Loucy (cell line): ENCODE measurements at regions not wholly inside any gene's neighbourhood (a gene's known extent, or its start where the extent isn't known, plus 50 kb on each side); places are given as distances from the start of the nearest gene placed in this dataset.

Experiments
- H2AFZ ChIP-seq: fragments of 200-600 bp; sonication (generic); 2 replicates; pipeline ENCODE4 v1.6.0; 2016; ENCODE audit warnings: antibody characterized with exemption, mild to moderate bottlenecking, low read length, moderate library complexity
- H3F3A ChIP-seq: fragments of 200-600 bp; 2 replicates; pipeline ENCODE4 v1.6.0; 2016; ENCODE audit warnings: antibody characterized with exemption, low read depth, mild to moderate bottlenecking
- H3K27me3 ChIP-seq: fragments of 200-600 bp; sonication (generic); 2 replicates; pipeline ENCODE4 v1.6.1; 2014; ENCODE audit warnings: low read length, mild to moderate bottlenecking; ENCODE audit not compliant: insufficient read depth, poor library complexity, severe bottlenecking
- H3K36me3 ChIP-seq: fragments of 200-600 bp; sonication (generic); 2 replicates; pipeline ENCODE4 v1.6.1; 2016; ENCODE audit warnings: low read length; ENCODE audit not compliant: insufficient read depth
- H3K4me1 ChIP-seq: fragments of 200-600 bp; sonication (generic); 2 replicates; pipeline ENCODE4 v1.5.1; 2014; ENCODE audit warnings: low read length, mild to moderate bottlenecking; ENCODE audit not compliant: insufficient read depth, poor library complexity, severe bottlenecking
- H3K4me2 ChIP-seq: fragments of 200-600 bp; sonication (generic); 2 replicates; pipeline ENCODE4 v1.6.0; 2014; ENCODE audit warnings: antibody characterized with exemption, low read length, low read depth, mild to moderate bottlenecking; ENCODE audit not compliant: poor library complexity, severe bottlenecking
- H3K4me3 ChIP-seq: fragments of 200-600 bp; sonication (generic); 2 replicates; pipeline ENCODE4 v1.5.1; 2014; ENCODE audit warnings: low read length, mild to moderate bottlenecking, mixed read lengths; ENCODE audit not compliant: poor library complexity, severe bottlenecking
- H3K79me2 ChIP-seq: fragments of 200-600 bp; sonication (generic); 2 replicates; pipeline ENCODE4 v1.6.1; 2014; ENCODE audit warnings: low read length; ENCODE audit not compliant: insufficient read depth
- H3K9ac ChIP-seq: fragments of 200-600 bp; sonication (generic); 2 replicates; pipeline ENCODE4 v1.6.0; 2014; ENCODE audit warnings: mild to moderate bottlenecking, low read depth, low read length, moderate library complexity; ENCODE audit not compliant: poor library complexity, severe bottlenecking
- H3K9me2 ChIP-seq: fragments of 200-600 bp; sonication (generic); replicated peaks from 2 replicates; pipeline ENCODE4 v1.6.1; 2016; ENCODE audit warnings: low read depth, low read length, mixed read lengths
- H3K9me3 ChIP-seq: fragments of 200-600 bp; sonication (generic); 2 replicates; pipeline ENCODE4 v1.6.1; 2014; ENCODE audit warnings: mild to moderate bottlenecking, antibody characterized with exemption, low read length, low read depth; ENCODE audit not compliant: insufficient read depth
- H4K20me1 ChIP-seq: fragments of 200-600 bp; sonication (generic); 2 replicates; pipeline ENCODE4 v1.6.0; 2014; ENCODE audit warnings: antibody characterized with exemption, low read length, mild to moderate bottlenecking; ENCODE audit not compliant: insufficient read depth, poor library complexity, severe bottlenecking
- CTCF ChIP-seq: fragments of 200-600 bp; sonication (generic); conservative IDR thresholded peaks from 2 replicates; pipeline ENCODE4 v1.5.1; 2014; ENCODE audit warnings: mild to moderate bottlenecking, antibody characterized with exemption, low read length
- EZH2phosphoT487 ChIP-seq: fragments of 200-600 bp; IDR thresholded peaks from 2 replicates; pipeline ENCODE4 v1.6.1; 2018; ENCODE audit warnings: antibody characterized with exemption, mild to moderate bottlenecking, moderate library complexity, borderline replicate concordance

GRCh38 chr6:783966-784735 lies 91.2 kb upstream of the EXOC2 start:
- peaks cover 21% of the 10 kb centered on the region for H3K4me1 ChIP-seq
- H3K9ac ChIP-seq = no peak overlapping the region
- no peak for TF ChIP-seq CTCF
- no peak for TF ChIP-seq EZH2phosphoT487
- H3F3A ChIP-seq = 0 out of 2 replicates have a peak, but pooled peaks cover 3% of the 10 kb centered on the region
- H3K27me3 ChIP-seq = no peaks in the 10 kb centered on the region
- H4K20me1 ChIP-seq = no peaks in the 10 kb centered on the region
- H3K4me2 ChIP-seq = no peak overlapping the region
- no peaks in the 10 kb centered on the region for H3K9me2 ChIP-seq
- no peak overlapping the region for H2AFZ ChIP-seq
- H3K9me3 ChIP-seq = no peaks in the 10 kb centered on the region
- no peak overlapping the region for H3K4me3 ChIP-seq
- no peaks in the 10 kb centered on the region for H3K79me2 ChIP-seq
- no peaks in the 10 kb centered on the region for H3K36me3 ChIP-seq

- Histone ChIP-seq H3K36me3 (no peaks in the 10 kb centered on the region), H3K79me2 (no peaks in the 10 kb centered on the region), H3K9me2 (no peaks in the 10 kb centered on the region), H3K27me3 (no peaks in the 10 kb centered on the region), H3F3A (no peaks in the 10 kb centered on the region), H3K4me2 (no peak overlapping the region), H3K9ac (no peak overlapping the region), H3K4me1 (peaks cover 9% of the 10 kb centered on the region), H3K4me3 (no peak overlapping the region), H3K9me3 (no peaks in the 10 kb centered on the region), H4K20me1 (no peaks in the 10 kb centered on the region), H2AFZ (no peak overlapping the region)
- no peak for TF ChIP-seq CTCF
Observed at GRCh38 chr6:782141-782540, 89.2 kb upstream of the EXOC2 start.

GRCh38 chr6:781350-781961 lies 88.5 kb upstream of the EXOC2 start:
- no peak overlapping the region for H3K4me3 ChIP-seq
- no peaks in the 10 kb centered on the region for H3K79me2 ChIP-seq
- H3F3A ChIP-seq = no peaks in the 10 kb centered on the region
- no peak overlapping the region for H3K4me2 ChIP-seq
- H3K36me3 ChIP-seq = no peaks in the 10 kb centered on the region
- TF ChIP-seq EZH2phosphoT487 (no peak), CTCF (no peak)
- H3K4me1 ChIP-seq = peaks cover 8% of the 10 kb centered on the region
- no peaks in the 10 kb centered on the region for H4K20me1 ChIP-seq
- no peaks in the 10 kb centered on the region for H3K27me3 ChIP-seq
- H2AFZ ChIP-seq = no peak overlapping the region
- no peak overlapping the region for H3K9ac ChIP-seq
- H3K9me3 ChIP-seq = no peaks in the 10 kb centered on the region
- H3K9me2 ChIP-seq = no peaks in the 10 kb centered on the region
